GM12891 (cell line): ENCODE measurements at regions not wholly inside any gene's neighbourhood (a gene's known extent, or its start where the extent isn't known, plus 50 kb on each side); places are given as distances from the start of the nearest gene placed in this dataset.

Experiments
- PAX5 ChIP-seq: IDR thresholded peaks from 2 replicates; pipeline ENCODE4 v1.6.1; 2011; ENCODE audit warnings: low read length, moderate library complexity, mild to moderate bottlenecking; ENCODE audit not compliant: insufficient read depth, severe bottlenecking
- POLR2A ChIP-seq: IDR thresholded peaks from 2 replicates; pipeline ENCODE4 v1.6.1; 2011; ENCODE audit warnings: low read depth, low read length, control low read depth
- POLR2AphosphoS5 ChIP-seq: IDR thresholded peaks from 2 replicates; pipeline ENCODE4 v1.6.1; 2011; ENCODE audit warnings: low read depth, low read length, control low read depth

DNA sequence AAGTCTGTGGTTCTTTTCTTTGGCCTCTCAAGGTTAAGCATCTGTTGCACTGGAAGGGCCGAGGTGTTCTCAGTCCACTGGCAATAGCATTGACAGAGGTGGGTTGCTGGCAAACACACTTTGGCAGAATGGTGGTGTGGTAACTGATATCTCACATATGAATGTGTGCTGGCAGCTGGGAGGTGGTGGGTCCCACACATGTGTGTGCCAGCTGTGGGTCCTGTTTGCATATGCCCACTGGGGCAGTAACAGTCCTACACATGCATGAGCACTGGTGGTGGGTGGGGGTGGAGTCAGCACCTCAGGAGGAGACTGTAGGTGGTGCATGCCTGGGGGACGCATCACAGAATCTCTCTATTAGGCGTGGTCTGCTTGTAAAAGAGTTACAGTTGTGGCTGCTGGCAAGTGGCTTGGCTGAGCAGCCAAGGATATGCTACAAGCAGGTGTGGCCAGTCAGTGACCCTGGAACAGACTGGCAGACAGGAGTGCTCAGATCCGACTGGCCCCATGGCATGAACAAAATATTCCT is 934.3 kb downstream of the GRIK2 start:
- TF ChIP-seq POLR2A, result no peak
- no peak for TF ChIP-seq POLR2AphosphoS5
- no peak for TF ChIP-seq PAX5
